H1 (cell line): ENCODE measurements at regions not wholly inside any gene's neighbourhood (a gene's known extent, or its start where the extent isn't known, plus 50 kb on each side); places are given as distances from the start of the nearest gene placed in this dataset.

ENCODE experiments used
- GTF2F1 ChIP-seq: IDR thresholded peaks from 2 replicates; pipeline ENCODE4 v1.6.1; 2012; ENCODE audit warnings: low read depth, low read length, improper control_type of control experiment, borderline replicate concordance
- JUN ChIP-seq: IDR thresholded peaks from 2 replicates; pipeline ENCODE4 v1.6.1; 2011; ENCODE audit warnings: low read depth, mild to moderate bottlenecking, improper control_type of control experiment, low read length
- KDM4A ChIP-seq: IDR thresholded peaks from one replicate; pipeline ENCODE4 v1.7.1; 2012; ENCODE audit warnings: low read depth, mild to moderate bottlenecking, moderate library complexity, low read length, inconsistent platforms; ENCODE audit not compliant: severe bottlenecking
- TEAD4 ChIP-seq: IDR thresholded peaks from 2 replicates; pipeline ENCODE4 v1.6.1; 2012; ENCODE audit warnings: low read depth, low read length, inconsistent platforms, mixed read lengths

DNA sequence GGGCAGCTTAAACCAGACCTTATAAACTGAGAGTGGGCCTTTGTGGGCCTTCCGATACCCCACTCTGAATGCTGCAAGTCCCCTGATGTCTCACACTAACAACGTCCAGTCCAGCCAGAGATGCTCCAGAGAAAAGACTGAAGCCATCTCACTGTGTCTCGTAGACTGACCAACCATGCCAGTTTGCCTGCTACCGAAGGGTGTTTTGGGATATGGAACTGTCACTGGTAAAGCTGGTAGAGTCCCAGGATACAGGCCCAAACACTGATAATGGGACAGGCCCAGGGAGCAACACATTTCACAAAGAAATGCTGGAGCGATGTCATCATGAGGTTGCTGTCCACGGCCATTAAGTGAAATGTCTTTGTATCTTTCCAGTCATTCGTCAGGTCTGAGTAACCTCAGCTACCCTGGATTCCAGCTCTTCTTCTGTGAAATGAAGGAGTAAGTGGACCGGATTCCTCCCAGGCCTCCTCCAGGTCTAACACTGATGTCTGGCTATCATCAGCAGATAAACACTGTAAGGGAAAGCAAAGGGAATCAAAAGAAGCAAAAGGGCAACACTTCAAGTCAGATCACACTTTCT is 81.6 kb downstream of the SLC5A7 start (continued):
- TF ChIP-seq JUN (no peak), KDM4A (no peak), TEAD4 (no peak), GTF2F1 (no peak)
- TF ChIP-seq, all 59 proteins: peak for 0
